ENCODE measurements at regions not wholly inside any gene's neighbourhood (a gene's known extent, or its start where the extent isn't known, plus 50 kb on each side); places are given as distances from the start of the nearest gene placed in this dataset.

DNA sequence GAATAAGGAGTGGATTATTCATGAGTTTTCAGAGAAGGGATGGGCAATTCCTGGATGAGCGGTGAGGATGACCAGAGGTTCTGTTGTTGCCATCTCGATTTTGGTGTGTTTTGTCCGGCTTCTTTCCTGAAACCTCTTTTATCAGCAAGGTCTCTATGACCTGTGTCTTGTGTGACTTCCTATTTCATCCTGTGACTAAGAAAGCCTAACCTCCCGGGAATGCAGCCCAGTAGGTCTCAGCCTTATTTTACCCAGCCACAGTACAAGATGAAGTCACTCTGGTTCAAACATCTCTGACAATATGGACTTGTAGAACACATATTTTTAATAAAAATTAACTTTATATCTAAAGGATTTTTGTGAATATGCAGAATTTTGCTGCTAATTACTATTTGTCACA lies 716.4 kb downstream of the FSCB start:
- no peak overlapping the region for H3K4me2 ChIP-seq (replicated peaks; ENCODE audit: low read depth, low read length, poor library complexity, severe bottlenecking)
- no peaks in the 10 kb centered on the region for H4K20me1 ChIP-seq (ENCODE audit: control insufficient read depth, insufficient read depth, low read length, poor library complexity, severe bottlenecking)
- no peaks in the 10 kb centered on the region for H3K4me1 ChIP-seq (ENCODE audit: control insufficient read depth in 2 of 2, insufficient read depth in 2 of 2, low read length in 2 of 2)
- no peak overlapping the region for H3K4me3 ChIP-seq (ENCODE audit: control extremely low read depth in 1 of 5, extremely low read depth in 1 of 5, insufficient read depth in 1 of 5, low read depth in 2 of 5, low read length in 4 of 5)
- CTCF ChIA-PET = no interaction called here
- no peak overlapping the region for H3K4me3 Mint-ChIP-seq
- DNase-seq (no peak), ATAC-seq (ENCODE audit: low read depth) (no peak)
- no peaks in the 10 kb centered on the region for H3K79me2 ChIP-seq (ENCODE audit: control insufficient read depth, insufficient read depth, low read length)
- H3K4me1 Mint-ChIP-seq = no peaks in the 10 kb centered on the region
- intact Hi-C loops (cut with micrococcal nuclease) = no loop called here
- H3K27me3 Mint-ChIP-seq = no peaks in the 10 kb centered on the region
- no peak overlapping the region for H3K27ac Mint-ChIP-seq
- TF ChIP-seq EZH2 (IDR thresholded peaks at IDR 0.05; ENCODE audit: borderline replicate concordance, insufficient read depth, low read depth, low read length, poor library complexity, severe bottlenecking) = no peak
- TF ChIP-seq, protein P1, sequence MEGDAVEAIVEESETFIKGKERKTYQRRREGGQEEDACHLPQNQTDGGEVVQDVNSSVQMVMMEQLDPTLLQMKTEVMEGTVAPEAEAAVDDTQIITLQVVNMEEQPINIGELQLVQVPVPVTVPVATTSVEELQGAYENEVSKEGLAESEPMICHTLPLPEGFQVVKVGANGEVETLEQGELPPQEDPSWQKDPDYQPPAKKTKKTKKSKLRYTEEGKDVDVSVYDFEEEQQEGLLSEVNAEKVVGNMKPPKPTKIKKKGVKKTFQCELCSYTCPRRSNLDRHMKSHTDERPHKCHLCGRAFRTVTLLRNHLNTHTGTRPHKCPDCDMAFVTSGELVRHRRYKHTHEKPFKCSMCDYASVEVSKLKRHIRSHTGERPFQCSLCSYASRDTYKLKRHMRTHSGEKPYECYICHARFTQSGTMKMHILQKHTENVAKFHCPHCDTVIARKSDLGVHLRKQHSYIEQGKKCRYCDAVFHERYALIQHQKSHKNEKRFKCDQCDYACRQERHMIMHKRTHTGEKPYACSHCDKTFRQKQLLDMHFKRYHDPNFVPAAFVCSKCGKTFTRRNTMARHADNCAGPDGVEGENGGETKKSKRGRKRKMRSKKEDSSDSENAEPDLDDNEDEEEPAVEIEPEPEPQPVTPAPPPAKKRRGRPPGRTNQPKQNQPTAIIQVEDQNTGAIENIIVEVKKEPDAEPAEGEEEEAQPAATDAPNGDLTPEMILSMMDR (IDR thresholded peaks at IDR 0.05) = no peak
- no peaks in the 10 kb centered on the region for H3K9me3 ChIP-seq (ENCODE audit: control extremely low read depth in 1 of 3, control insufficient read depth in 2 of 3, insufficient read depth in 1 of 3, low read length in 2 of 3)
- H3K9me3 Mint-ChIP-seq (ENCODE audit: insufficient read depth) = no peaks in the 10 kb centered on the region
- POLR2A ChIA-PET = no interaction called here
- WGBS (ENCODE audit: insufficient coverage) = 90% methylated on average over 3 of the region's 4 CpGs
- no peak overlapping the region for H2AFZ ChIP-seq (ENCODE audit: insufficient read depth, low read depth, low read length, poor library complexity, severe bottlenecking)
- H3K9ac ChIP-seq (ENCODE audit: low read length) = no peak overlapping the region
- H3K36me3 ChIP-seq (replicated peaks in 1 of 2; ENCODE audit: control extremely low read depth in 1 of 2, control insufficient read depth in 1 of 2, extremely low read depth in 1 of 2, insufficient read depth in 2 of 2, low read length in 1 of 2) = no peaks in the 10 kb centered on the region
- H3K27me3 ChIP-seq (replicated peaks in 1 of 4; ENCODE audit: control extremely low read depth in 1 of 4, control insufficient read depth in 3 of 4, insufficient read depth in 4 of 4, low read length in 3 of 4) = no peaks in the 10 kb centered on the region
- H3K27ac ChIP-seq (ENCODE audit: low read length in 2 of 2) = no peak overlapping the region

DNA sequence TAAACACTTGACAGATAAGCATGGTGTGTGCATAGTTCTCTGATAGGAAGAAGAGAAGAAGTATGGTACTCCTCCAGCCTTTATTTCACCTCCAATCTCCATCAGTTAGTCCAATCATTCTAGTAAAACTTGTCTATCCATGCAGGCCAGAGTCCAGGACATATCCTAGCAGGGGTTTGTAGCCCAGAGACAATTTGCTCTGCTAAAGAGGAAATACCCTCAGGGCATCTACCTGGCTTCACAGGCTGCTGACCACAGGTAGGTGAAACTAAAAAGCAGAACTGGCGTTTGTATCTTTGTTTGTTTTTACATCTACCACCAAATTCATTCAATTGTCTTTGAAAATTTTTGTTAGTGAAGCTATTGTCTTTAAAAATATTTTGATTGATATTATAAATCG lies 717.6 kb downstream of the FSCB start:
- Histone ChIP-seq H3K27me3 (replicated peaks in 1 of 4; ENCODE audit: control extremely low read depth in 1 of 4, control insufficient read depth in 3 of 4, insufficient read depth in 4 of 4, low read length in 3 of 4) (no peaks in the 10 kb centered on the region), H3K79me2 (ENCODE audit: control insufficient read depth, insufficient read depth, low read length) (no peaks in the 10 kb centered on the region), H3K36me3 (replicated peaks in 1 of 2; ENCODE audit: control extremely low read depth in 1 of 2, control insufficient read depth in 1 of 2, extremely low read depth in 1 of 2, insufficient read depth in 2 of 2, low read length in 1 of 2) (no peaks in the 10 kb centered on the region), H3K27ac (ENCODE audit: low read length in 2 of 2) (no peak overlapping the region), H3K4me3 (ENCODE audit: control extremely low read depth in 1 of 5, extremely low read depth in 1 of 5, insufficient read depth in 1 of 5, low read depth in 2 of 5, low read length in 4 of 5) (no peak overlapping the region), H3K9me3 (ENCODE audit: control extremely low read depth in 1 of 3, control insufficient read depth in 2 of 3, insufficient read depth in 1 of 3, low read length in 2 of 3) (no peaks in the 10 kb centered on the region), H3K4me2 (replicated peaks; ENCODE audit: low read depth, low read length, poor library complexity, severe bottlenecking) (no peak overlapping the region), H2AFZ (ENCODE audit: insufficient read depth, low read depth, low read length, poor library complexity, severe bottlenecking) (no peak overlapping the region), H4K20me1 (ENCODE audit: control insufficient read depth, insufficient read depth, low read length, poor library complexity, severe bottlenecking) (no peaks in the 10 kb centered on the region), H3K4me1 (ENCODE audit: control insufficient read depth in 2 of 2, insufficient read depth in 2 of 2, low read length in 2 of 2) (no peaks in the 10 kb centered on the region), H3K9ac (ENCODE audit: low read length) (no peak overlapping the region)
- no CpG with 5 or more reads among the region's 2 CpGs for WGBS (ENCODE audit: insufficient coverage)
- H3K9me3 Mint-ChIP-seq (ENCODE audit: insufficient read depth) = no peaks in the 10 kb centered on the region
- POLR2A ChIA-PET = no interaction called here
- TF ChIP-seq, protein P1 (IDR thresholded peaks at IDR 0.05) = no peak
- TF ChIP-seq EZH2 (IDR thresholded peaks at IDR 0.05; ENCODE audit: borderline replicate concordance, insufficient read depth, low read depth, low read length, poor library complexity, severe bottlenecking) = no peak
- DNase-seq (no peak), ATAC-seq (ENCODE audit: low read depth) (no peak)
- H3K4me1 Mint-ChIP-seq = no peaks in the 10 kb centered on the region
- CTCF ChIA-PET = no interaction called here
- intact Hi-C loops (cut with micrococcal nuclease) = no loop called here
- no peaks in the 10 kb centered on the region for H3K27me3 Mint-ChIP-seq
- H3K4me3 Mint-ChIP-seq = no peak overlapping the region
- H3K27ac Mint-ChIP-seq = no peak overlapping the region

All from B cell (primary cell).